SW480 (cell line): ENCODE measurements at regions not wholly inside any gene's neighbourhood (a gene's known extent, or its start where the extent isn't known, plus 50 kb on each side); places are given as distances from the start of the nearest gene placed in this dataset.
"Not testable (repeated sequence)": the region's sequence is repeated elsewhere in the genome, so short reads cannot be mapped to it uniquely, and the experiment has no call there.

Source experiments
- DNase-seq: peaks from one replicate; pipeline ENCODE4 v3.0.0-alpha.2; 2016; ENCODE audit warnings: low spot score

- peak; percentile 48 for DNase-seq
Observed at GRCh38 chr12:131390412-131391334, 320.2 kb upstream of the SFSWAP start.

- DNase-seq, result no peak
Observed at GRCh38 chr12:131391399-131391798, 319.5 kb upstream of the SFSWAP start.

- not testable (repeated sequence) for DNase-seq
Observed at GRCh38 chr12:131394752-131395151, 316.1 kb upstream of the SFSWAP start.

GRCh38 chr12:131395209-131395684 is 315.6 kb upstream of the SFSWAP start:
- DNase-seq, result not testable (repeated sequence)

GRCh38 chr12:131395971-131396573 is 314.8 kb upstream of the SFSWAP start:
- no peak for DNase-seq

- DNase-seq, result no peak
Observed at GRCh38 chr12:131397493-131398181, 313.3 kb upstream of the SFSWAP start.

GRCh38 chr12:131399000-131399399 is 311.9 kb upstream of the SFSWAP start:
- no peak for DNase-seq

GRCh38 chr12:131400668-131401294 is 310.1 kb upstream of the SFSWAP start:
- DNase-seq, result not testable (repeated sequence)

- DNase-seq, result not testable (repeated sequence)
Observed at GRCh38 chr12:131401907-131402633, 308.8 kb upstream of the SFSWAP start.

- DNase-seq, result no peak
Observed at GRCh38 chr12:131402781-131403396, 308.0 kb upstream of the SFSWAP start.

GRCh38 chr12:131403676-131404075 is 307.2 kb upstream of the SFSWAP start:
- DNase-seq, result no peak

GRCh38 chr12:131404705-131405104 is 306.2 kb upstream of the SFSWAP start:
- DNase-seq, result no peak

- DNase-seq, result no peak
Observed at GRCh38 chr12:131407221-131408035, 303.5 kb upstream of the SFSWAP start.

GRCh38 chr12:131408036-131408365 is 302.9 kb upstream of the SFSWAP start:
- no peak for DNase-seq

GRCh38 chr12:131408484-131408883 is 302.4 kb upstream of the SFSWAP start:
- DNase-seq, result no peak

GRCh38 chr12:131409211-131409610 is 301.7 kb upstream of the SFSWAP start:
- no peak for DNase-seq

- not testable (repeated sequence) for DNase-seq
Observed at GRCh38 chr12:131411827-131412226, 299.1 kb upstream of the SFSWAP start.

GRCh38 chr12:131413006-131413405 is 297.9 kb upstream of the SFSWAP start:
- DNase-seq, result no peak

GRCh38 chr12:131413471-131413870 is 297.4 kb upstream of the SFSWAP start:
- DNase-seq, result no peak
